GM21576 (cell line): ENCODE measurements at regions not wholly inside any gene's neighbourhood (a gene's known extent, or its start where the extent isn't known, plus 50 kb on each side); places are given as distances from the start of the nearest gene placed in this dataset.
A peak's percentile ranks its signal among the peaks of the same experiment; 100 is the strongest.

Experiments used
- ATAC-seq: cut with Tn5 transposase; IDR thresholded peaks from one replicate; pipeline ENCODE4 v1.9.1; 2021; ENCODE audit warnings: mild to moderate bottlenecking, moderate library complexity; ENCODE audit not compliant: unreplicated experiment

DNA sequence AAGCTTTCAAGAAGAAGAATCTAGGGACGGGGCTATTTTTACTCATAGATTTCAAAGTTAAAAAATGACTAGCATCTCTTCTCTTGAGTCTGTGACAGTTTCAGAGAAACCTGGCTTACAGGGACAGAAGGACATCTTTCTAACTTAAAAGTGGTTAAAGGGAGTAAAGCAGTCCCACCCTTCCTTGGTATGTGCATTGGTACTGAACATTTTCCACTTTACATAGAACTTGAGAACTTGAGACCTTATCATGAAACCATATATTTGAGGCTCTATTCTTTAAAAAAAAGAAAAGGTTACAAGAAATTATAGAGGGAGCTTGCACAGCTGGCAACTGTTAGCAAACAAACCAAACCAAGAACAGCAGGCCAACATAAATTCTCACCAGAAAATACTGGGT is 73.4 kb upstream of the GAREM1 start:
- no peak for ATAC-seq

- no peak for ATAC-seq
Measured at GRCh38 chr18:32542221-32542798, 71.6 kb upstream of the GAREM1 start.

- ATAC-seq: peak; percentile 99
Measured at GRCh38 chr18:32530947-32531651, 60.4 kb upstream of the GAREM1 start.

GRCh38 chr18:32529722-32530420 is 59.2 kb upstream of the GAREM1 start:
- ATAC-seq: no peak

- no peak for ATAC-seq
Measured at GRCh38 chr18:32520771-32521170, 50.1 kb upstream of the GAREM1 start.
